ENCODE measurements at regions not wholly inside any gene's neighbourhood (a gene's known extent, or its start where the extent isn't known, plus 50 kb on each side); places are given as distances from the start of the nearest gene placed in this dataset.

DNA sequence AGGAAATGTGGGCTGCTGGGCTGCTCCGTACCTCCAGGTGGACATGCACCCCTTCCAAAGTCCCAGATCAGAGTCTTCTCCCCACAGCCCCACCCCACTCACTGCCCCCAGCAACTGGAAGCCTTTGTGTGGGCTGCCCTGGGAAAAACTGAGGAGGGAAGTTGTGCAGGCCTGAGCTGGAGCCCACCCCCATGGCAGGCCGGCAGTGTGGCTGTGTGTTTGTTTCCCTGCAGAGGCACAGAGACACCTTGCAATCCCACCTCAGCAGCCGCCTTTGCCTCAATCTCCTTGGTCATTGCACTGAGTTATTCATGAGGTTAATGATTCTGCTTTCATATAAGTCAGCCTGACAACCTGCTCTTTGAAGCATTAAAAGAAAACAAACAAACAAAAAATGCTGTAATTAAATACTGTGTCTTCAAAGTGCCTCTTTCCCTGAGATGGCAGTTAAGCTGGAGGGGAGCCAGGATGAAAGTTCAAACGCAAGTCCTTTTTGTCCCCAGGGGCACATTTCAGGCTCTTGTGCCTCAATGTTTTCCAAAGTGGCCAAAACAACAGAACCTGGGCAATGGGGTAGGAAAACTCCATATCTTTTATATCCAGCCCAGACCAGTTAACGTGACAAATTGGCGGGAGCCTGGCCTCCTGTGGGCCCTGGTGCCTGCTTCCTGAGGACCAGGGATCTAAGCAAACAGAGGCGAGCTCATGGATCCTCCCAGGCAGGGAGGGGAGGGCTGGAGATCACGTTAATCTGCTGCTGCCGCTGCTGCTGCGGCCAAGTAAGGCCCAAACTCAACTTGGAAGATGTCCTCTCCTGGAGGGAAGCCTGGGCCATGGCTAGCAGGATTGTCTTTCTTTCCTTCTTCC, 51.9 kb upstream of the TSPAN11 start:
- Histone ChIP-seq H3K27me3 (replicated peaks; ENCODE audit: control insufficient read depth, insufficient read depth, low read length) (no peaks in the 10 kb centered on the region), H3K4me3 (ENCODE audit: low read depth, low read length) (no peak overlapping the region), H3K9me3 (no peaks in the 10 kb centered on the region), H3K4me1 (no peaks in the 10 kb centered on the region), H3K36me3 (ENCODE audit: control insufficient read depth, insufficient read depth, low read length) (no peaks in the 10 kb centered on the region)
- POLR2A ChIA-PET: no interaction called here
- Mint-ChIP-seq H3K4me3 (ENCODE audit: unreplicated experiment) (no peak overlapping the region), H3K27me3 (ENCODE audit: insufficient read depth, unreplicated experiment) (peaks cover 27% of the 10 kb centered on the region), H3K9me3 (ENCODE audit: unreplicated experiment) (no peaks in the 10 kb centered on the region), H3K36me3 (ENCODE audit: insufficient read depth, unreplicated experiment) (no peaks in the 10 kb centered on the region), H3K4me1 (ENCODE audit: low read depth, unreplicated experiment) (no peaks in the 10 kb centered on the region), H3K27ac (ENCODE audit: unreplicated experiment) (no peak overlapping the region)
- CTCF ChIA-PET: interaction anchor here (0.8 kb wide), 1 partner anchor 23 kb away, joined by 3 read pairs; no protein-coding TSS in a partner anchor
- DNase-seq: no peak
- TF ChIP-seq, protein P1, sequence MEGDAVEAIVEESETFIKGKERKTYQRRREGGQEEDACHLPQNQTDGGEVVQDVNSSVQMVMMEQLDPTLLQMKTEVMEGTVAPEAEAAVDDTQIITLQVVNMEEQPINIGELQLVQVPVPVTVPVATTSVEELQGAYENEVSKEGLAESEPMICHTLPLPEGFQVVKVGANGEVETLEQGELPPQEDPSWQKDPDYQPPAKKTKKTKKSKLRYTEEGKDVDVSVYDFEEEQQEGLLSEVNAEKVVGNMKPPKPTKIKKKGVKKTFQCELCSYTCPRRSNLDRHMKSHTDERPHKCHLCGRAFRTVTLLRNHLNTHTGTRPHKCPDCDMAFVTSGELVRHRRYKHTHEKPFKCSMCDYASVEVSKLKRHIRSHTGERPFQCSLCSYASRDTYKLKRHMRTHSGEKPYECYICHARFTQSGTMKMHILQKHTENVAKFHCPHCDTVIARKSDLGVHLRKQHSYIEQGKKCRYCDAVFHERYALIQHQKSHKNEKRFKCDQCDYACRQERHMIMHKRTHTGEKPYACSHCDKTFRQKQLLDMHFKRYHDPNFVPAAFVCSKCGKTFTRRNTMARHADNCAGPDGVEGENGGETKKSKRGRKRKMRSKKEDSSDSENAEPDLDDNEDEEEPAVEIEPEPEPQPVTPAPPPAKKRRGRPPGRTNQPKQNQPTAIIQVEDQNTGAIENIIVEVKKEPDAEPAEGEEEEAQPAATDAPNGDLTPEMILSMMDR (IDR thresholded peaks at IDR 0.05; ENCODE audit: insufficient read depth in 1 of 2, low read depth in 1 of 2, low read length in 1 of 2, severe bottlenecking in 1 of 2, unreplicated experiment in 1 of 2): no peak
- intact Hi-C loops (cut with micrococcal nuclease; ENCODE audit: unreplicated experiment): no loop called here
- no TSS peak for BruUV-seq (replicated peaks)

- Mint-ChIP-seq H3K27ac (ENCODE audit: unreplicated experiment) (no peak overlapping the region), H3K4me3 (ENCODE audit: unreplicated experiment) (no peak overlapping the region), H3K9me3 (ENCODE audit: unreplicated experiment) (peaks cover 12% of the 10 kb centered on the region), H3K27me3 (ENCODE audit: insufficient read depth, unreplicated experiment) (peaks cover 8% of the 10 kb centered on the region), H3K36me3 (ENCODE audit: insufficient read depth, unreplicated experiment) (no peaks in the 10 kb centered on the region), H3K4me1 (ENCODE audit: low read depth, unreplicated experiment) (no peaks in the 10 kb centered on the region)
- Histone ChIP-seq H3K36me3 (ENCODE audit: control insufficient read depth, insufficient read depth, low read length) (no peaks in the 10 kb centered on the region), H3K4me1 (no peaks in the 10 kb centered on the region), H3K9me3 (no peaks in the 10 kb centered on the region; the same call in 1 of the 2 replicates), H3K4me3 (ENCODE audit: low read depth, low read length) (no peak overlapping the region), H3K27me3 (replicated peaks; ENCODE audit: control insufficient read depth, insufficient read depth, low read length) (no peaks in the 10 kb centered on the region)
- BruUV-seq (replicated peaks): no TSS peak
- no peak for DNase-seq
- ChIA-PET CTCF (interaction anchor here (1.0 kb wide), 1 partner anchor 20 kb away, joined by 3 read pairs; no protein-coding TSS in a partner anchor), POLR2A (no interaction called here)
- TF ChIP-seq, protein P1 (IDR thresholded peaks at IDR 0.05; ENCODE audit: insufficient read depth in 1 of 2, low read depth in 1 of 2, low read length in 1 of 2, severe bottlenecking in 1 of 2, unreplicated experiment in 1 of 2): no peak
- intact Hi-C loops (cut with micrococcal nuclease; ENCODE audit: unreplicated experiment): no loop called here
These were observed 55.9 kb upstream of the TSPAN11 start for GRCh38 chr12:30870491-30871265.

- no peak overlapping the region for H3K4me3 ChIP-seq (ENCODE audit: low read depth, low read length)
- no peaks in the 10 kb centered on the region; the same call in 1 of the 2 replicates for H3K9me3 ChIP-seq
- no peaks in the 10 kb centered on the region for H3K4me1 ChIP-seq
- TF ChIP-seq, protein P1 (IDR thresholded peaks at IDR 0.05; ENCODE audit: insufficient read depth in 1 of 2, low read depth in 1 of 2, low read length in 1 of 2, severe bottlenecking in 1 of 2, unreplicated experiment in 1 of 2): no peak
- no peaks in the 10 kb centered on the region; the same call in 1 of the 2 replicates for H3K27me3 ChIP-seq (replicated peaks; ENCODE audit: control insufficient read depth, insufficient read depth, low read length)
- Mint-ChIP-seq H3K4me1 (ENCODE audit: low read depth, unreplicated experiment) (no peaks in the 10 kb centered on the region), H3K27me3 (ENCODE audit: insufficient read depth, unreplicated experiment) (peaks cover 8% of the 10 kb centered on the region), H3K36me3 (ENCODE audit: insufficient read depth, unreplicated experiment) (no peaks in the 10 kb centered on the region), H3K27ac (ENCODE audit: unreplicated experiment) (no peak overlapping the region), H3K9me3 (ENCODE audit: unreplicated experiment) (peaks cover 18% of the 10 kb centered on the region), H3K4me3 (ENCODE audit: unreplicated experiment) (no peak overlapping the region)
- no peaks in the 10 kb centered on the region for H3K36me3 ChIP-seq (ENCODE audit: control insufficient read depth, insufficient read depth, low read length)
- ChIA-PET CTCF (no interaction called here), POLR2A (no interaction called here)
- no peak for DNase-seq
- BruUV-seq (replicated peaks): no TSS peak
- intact Hi-C loops (cut with micrococcal nuclease; ENCODE audit: unreplicated experiment): no loop called here
These were observed 59.1 kb upstream of the TSPAN11 start for GRCh38 chr12:30867415-30867814.
